Peyer's patch (tissue), 4 donors: ENCODE measurements at regions not wholly inside any gene's neighbourhood (a gene's known extent, or its start where the extent isn't known, plus 50 kb on each side); places are given as distances from the start of the nearest gene placed in this dataset.

Source experiments
- POLR2A ChIP-seq, 2 donors: fragments of 450-650 bp; IDR thresholded peaks; one replicate each; pipeline ENCODE4 v1.5.1; 2017; ENCODE audit warnings: antibody characterized with exemption in 2 of 2, mild to moderate bottlenecking in 2 of 2, moderate library complexity in 2 of 2
- TF ChIP-seq, protein P1 (sequence below), 6 experiments: fragments of 450-650 bp in 4 of 6; fragments of 200-600 bp in 2 of 6; sonication (generic) in 1 of 6; IDR thresholded peaks; one replicate each; pipeline ENCODE4 v1.5.1; 2017 to 2019; ENCODE audit warnings: antibody characterized with exemption in 6 of 6, mild to moderate bottlenecking in 3 of 6, moderate library complexity in 1 of 6

DNA sequence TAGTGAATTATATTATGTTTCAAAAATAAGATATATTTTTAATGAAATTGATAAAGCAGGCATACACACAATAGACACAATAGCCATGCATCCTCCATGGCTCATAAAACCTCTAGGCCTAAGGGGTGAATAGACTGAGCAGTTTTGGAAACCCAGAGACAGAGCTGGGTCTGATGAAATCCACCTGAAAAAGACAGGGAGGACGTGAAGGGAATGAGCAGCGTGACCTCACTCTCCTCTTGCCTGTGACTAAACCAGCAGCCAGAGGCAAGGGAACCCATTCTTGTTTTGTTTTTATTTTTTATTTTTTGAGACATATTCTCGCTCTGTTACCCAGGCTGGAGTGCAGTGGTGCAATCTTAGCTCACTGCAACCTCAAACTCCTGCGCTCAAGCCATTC lies 424.4 kb upstream of the FAM241A start:
- TF ChIP-seq, protein P1, sequence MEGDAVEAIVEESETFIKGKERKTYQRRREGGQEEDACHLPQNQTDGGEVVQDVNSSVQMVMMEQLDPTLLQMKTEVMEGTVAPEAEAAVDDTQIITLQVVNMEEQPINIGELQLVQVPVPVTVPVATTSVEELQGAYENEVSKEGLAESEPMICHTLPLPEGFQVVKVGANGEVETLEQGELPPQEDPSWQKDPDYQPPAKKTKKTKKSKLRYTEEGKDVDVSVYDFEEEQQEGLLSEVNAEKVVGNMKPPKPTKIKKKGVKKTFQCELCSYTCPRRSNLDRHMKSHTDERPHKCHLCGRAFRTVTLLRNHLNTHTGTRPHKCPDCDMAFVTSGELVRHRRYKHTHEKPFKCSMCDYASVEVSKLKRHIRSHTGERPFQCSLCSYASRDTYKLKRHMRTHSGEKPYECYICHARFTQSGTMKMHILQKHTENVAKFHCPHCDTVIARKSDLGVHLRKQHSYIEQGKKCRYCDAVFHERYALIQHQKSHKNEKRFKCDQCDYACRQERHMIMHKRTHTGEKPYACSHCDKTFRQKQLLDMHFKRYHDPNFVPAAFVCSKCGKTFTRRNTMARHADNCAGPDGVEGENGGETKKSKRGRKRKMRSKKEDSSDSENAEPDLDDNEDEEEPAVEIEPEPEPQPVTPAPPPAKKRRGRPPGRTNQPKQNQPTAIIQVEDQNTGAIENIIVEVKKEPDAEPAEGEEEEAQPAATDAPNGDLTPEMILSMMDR (IDR thresholded peaks at IDR 0.05): no peak
- TF ChIP-seq POLR2A (IDR thresholded peaks at IDR 0.05): no peak
